MM.1S (cell line): ENCODE measurements at regions not wholly inside any gene's neighbourhood (a gene's known extent, or its start where the extent isn't known, plus 50 kb on each side); places are given as distances from the start of the nearest gene placed in this dataset.

Source experiments
- DNase-seq: peaks from one replicate; pipeline ENCODE4 v3.0.0-alpha.2; 2015
- H2AFZ ChIP-seq: fragments of 300-600 bp; sonication (generic); 2 replicates; pipeline ENCODE4 v1.6.0; 2016; ENCODE audit warnings: antibody characterized with exemption, low read length
- H3F3A ChIP-seq: fragments of 300-600 bp; sonication (generic); 2 replicates; pipeline ENCODE4 v1.6.1; 2016; ENCODE audit warnings: mild to moderate bottlenecking, antibody characterized with exemption, low read length, moderate library complexity, mixed read lengths; ENCODE audit not compliant: insufficient read depth
- H3K27ac ChIP-seq: fragments of 300-600 bp; sonication (generic); 2 replicates; pipeline ENCODE4 v1.5.1; 2016; ENCODE audit warnings: mild to moderate bottlenecking, low read length
- H3K27me3 ChIP-seq: fragments of 300-600 bp; sonication (generic); replicated peaks from 2 replicates; pipeline ENCODE4 v1.6.0; 2016; ENCODE audit warnings: low read length; ENCODE audit not compliant: insufficient read depth
- H3K36me3 ChIP-seq: fragments of 300-600 bp; sonication (generic); replicated peaks from 2 replicates; pipeline ENCODE4 v1.6.1; 2016; ENCODE audit warnings: mild to moderate bottlenecking, low read length, mixed read lengths; ENCODE audit not compliant: insufficient read depth
- H3K4me1 ChIP-seq: fragments of 300-600 bp; sonication (generic); 2 replicates; pipeline ENCODE4 v1.6.1; 2016; ENCODE audit warnings: low read length, mixed read lengths
- H3K4me2 ChIP-seq: fragments of 300-600 bp; sonication (generic); 2 replicates; pipeline ENCODE4 v1.6.0; 2016; ENCODE audit warnings: low read depth, low read length
- H3K4me3 ChIP-seq: fragments of 300-600 bp; sonication (generic); 2 replicates; pipeline ENCODE4 v1.5.1; 2016; ENCODE audit warnings: low read length, mixed read lengths
- H3K79me2 ChIP-seq: fragments of 300-600 bp; sonication (generic); 2 replicates; pipeline ENCODE4 v1.6.1; 2016; ENCODE audit warnings: mixed run types, low read length, mixed read lengths
- H3K9ac ChIP-seq: fragments of 300-600 bp; sonication (generic); 2 replicates; pipeline ENCODE4 v1.6.1; 2016; ENCODE audit warnings: low read length, mixed read lengths
- H3K9me2 ChIP-seq: fragments of 300-600 bp; sonication (generic); replicated peaks from 2 replicates; pipeline ENCODE4 v1.6.1; 2016; ENCODE audit warnings: mild to moderate bottlenecking, low read length, mixed read lengths; ENCODE audit not compliant: insufficient read depth
- H3K9me3 ChIP-seq: fragments of 300-600 bp; sonication (generic); replicated peaks from 2 replicates; pipeline ENCODE4 v1.6.1; 2016; ENCODE audit warnings: mild to moderate bottlenecking, low read length, mixed read lengths; ENCODE audit not compliant: insufficient read depth
- H4K20me1 ChIP-seq: fragments of 300-600 bp; sonication (generic); 2 replicates; pipeline ENCODE4 v1.6.1; 2016; ENCODE audit warnings: mild to moderate bottlenecking, low read length, moderate library complexity, mixed read lengths; ENCODE audit not compliant: insufficient read depth
- EZH2 ChIP-seq: fragments of 300-600 bp; sonication (generic); optimal IDR thresholded peaks from 2 replicates; pipeline ENCODE3; 2017; ENCODE audit warnings: low read depth, mild to moderate bottlenecking, antibody characterized with exemption, low read length, mixed read lengths
- EZH2phosphoT487 ChIP-seq: fragments of 300-600 bp; sonication (generic); IDR thresholded peaks from 2 replicates; pipeline ENCODE4 v1.6.1; 2018; ENCODE audit warnings: antibody characterized with exemption, low read length
- TF ChIP-seq, protein P1 (sequence below): fragments of 300-600 bp; sonication (generic); IDR thresholded peaks from 2 replicates; pipeline ENCODE4 v1.5.1; 2016; ENCODE audit warnings: antibody characterized with exemption, low read length, mixed read lengths

DNA sequence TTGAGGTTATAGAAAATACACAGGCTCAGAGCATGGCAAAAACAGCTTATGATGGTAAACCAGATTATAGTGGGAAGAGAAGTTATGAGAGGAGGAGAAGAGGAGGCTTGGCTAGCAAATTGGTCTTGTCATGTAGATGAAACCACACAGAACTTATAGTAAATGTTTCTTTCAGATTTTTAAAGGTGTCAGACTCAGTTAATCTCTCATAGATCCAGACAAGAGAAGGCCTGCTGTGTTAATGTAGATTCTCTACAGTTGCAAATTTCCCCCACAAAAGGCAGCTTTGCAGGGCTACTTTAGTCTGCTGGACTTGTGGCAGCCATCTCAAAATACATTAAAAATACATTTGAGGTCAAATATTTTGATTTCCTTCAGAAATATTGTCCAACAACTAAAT, 1731.7 kb downstream of the ARAP2 start:
- Histone ChIP-seq H3K9ac (no peak overlapping the region), H3K27ac (no peak overlapping the region), H3K4me2 (no peak overlapping the region), H3F3A (no peaks in the 10 kb centered on the region), H2AFZ (no peak overlapping the region), H3K9me3 (no peaks in the 10 kb centered on the region), H3K36me3 (no peaks in the 10 kb centered on the region), H3K4me3 (no peak overlapping the region), H4K20me1 (no peaks in the 10 kb centered on the region), H3K79me2 (no peaks in the 10 kb centered on the region), H3K9me2 (no peaks in the 10 kb centered on the region), H3K27me3 (no peaks in the 10 kb centered on the region), H3K4me1 (no peaks in the 10 kb centered on the region)
- DNase-seq, result no peak
- TF ChIP-seq EZH2phosphoT487, result no peak
- TF ChIP-seq EZH2, result no peak
- TF ChIP-seq, protein P1, sequence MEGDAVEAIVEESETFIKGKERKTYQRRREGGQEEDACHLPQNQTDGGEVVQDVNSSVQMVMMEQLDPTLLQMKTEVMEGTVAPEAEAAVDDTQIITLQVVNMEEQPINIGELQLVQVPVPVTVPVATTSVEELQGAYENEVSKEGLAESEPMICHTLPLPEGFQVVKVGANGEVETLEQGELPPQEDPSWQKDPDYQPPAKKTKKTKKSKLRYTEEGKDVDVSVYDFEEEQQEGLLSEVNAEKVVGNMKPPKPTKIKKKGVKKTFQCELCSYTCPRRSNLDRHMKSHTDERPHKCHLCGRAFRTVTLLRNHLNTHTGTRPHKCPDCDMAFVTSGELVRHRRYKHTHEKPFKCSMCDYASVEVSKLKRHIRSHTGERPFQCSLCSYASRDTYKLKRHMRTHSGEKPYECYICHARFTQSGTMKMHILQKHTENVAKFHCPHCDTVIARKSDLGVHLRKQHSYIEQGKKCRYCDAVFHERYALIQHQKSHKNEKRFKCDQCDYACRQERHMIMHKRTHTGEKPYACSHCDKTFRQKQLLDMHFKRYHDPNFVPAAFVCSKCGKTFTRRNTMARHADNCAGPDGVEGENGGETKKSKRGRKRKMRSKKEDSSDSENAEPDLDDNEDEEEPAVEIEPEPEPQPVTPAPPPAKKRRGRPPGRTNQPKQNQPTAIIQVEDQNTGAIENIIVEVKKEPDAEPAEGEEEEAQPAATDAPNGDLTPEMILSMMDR, result no peak

GRCh38 chr4:34516524-34516923, 1727.8 kb downstream of the ARAP2 start:
- H3K4me1 ChIP-seq, result no peaks in the 10 kb centered on the region
- no peak overlapping the region for H3K4me3 ChIP-seq
- H3K9ac ChIP-seq, result no peak overlapping the region
- no peaks in the 10 kb centered on the region for H4K20me1 ChIP-seq
- no peak overlapping the region for H2AFZ ChIP-seq
- no peaks in the 10 kb centered on the region for H3F3A ChIP-seq
- no peaks in the 10 kb centered on the region for H3K27me3 ChIP-seq
- no peaks in the 10 kb centered on the region for H3K9me3 ChIP-seq
- H3K4me2 ChIP-seq, result no peak overlapping the region
- no peaks in the 10 kb centered on the region for H3K9me2 ChIP-seq
- no peaks in the 10 kb centered on the region for H3K36me3 ChIP-seq
- TF ChIP-seq EZH2 (no peak), EZH2phosphoT487 (no peak)
- TF ChIP-seq, protein P1, result no peak
- DNase-seq, result no peak
- H3K27ac ChIP-seq, result no peak overlapping the region
- no peaks in the 10 kb centered on the region for H3K79me2 ChIP-seq

GRCh38 chr4:34534916-34535315, 1709.4 kb downstream of the ARAP2 start:
- no peak overlapping the region for H2AFZ ChIP-seq
- H3K79me2 ChIP-seq, result no peaks in the 10 kb centered on the region
- no peak for TF ChIP-seq EZH2
- TF ChIP-seq, protein P1, result no peak
- no peak for TF ChIP-seq EZH2phosphoT487
- no peak for DNase-seq
- H3K27me3 ChIP-seq, result no peaks in the 10 kb centered on the region
- H4K20me1 ChIP-seq, result no peaks in the 10 kb centered on the region
- no peaks in the 10 kb centered on the region; the same call in 1 of the 2 replicates for H3K9me2 ChIP-seq
- H3K9ac ChIP-seq, result no peak overlapping the region
- H3K4me1 ChIP-seq, result no peaks in the 10 kb centered on the region
- H3K9me3 ChIP-seq, result no peaks in the 10 kb centered on the region
- no peaks in the 10 kb centered on the region for H3K36me3 ChIP-seq
- no peak overlapping the region for H3K4me2 ChIP-seq
- no peak overlapping the region for H3K27ac ChIP-seq
- H3K4me3 ChIP-seq, result no peak overlapping the region
- no peaks in the 10 kb centered on the region for H3F3A ChIP-seq
